ENCODE measurements at regions not wholly inside any gene's neighbourhood (a gene's known extent, or its start where the extent isn't known, plus 50 kb on each side); places are given as distances from the start of the nearest gene placed in this dataset.

DNA sequence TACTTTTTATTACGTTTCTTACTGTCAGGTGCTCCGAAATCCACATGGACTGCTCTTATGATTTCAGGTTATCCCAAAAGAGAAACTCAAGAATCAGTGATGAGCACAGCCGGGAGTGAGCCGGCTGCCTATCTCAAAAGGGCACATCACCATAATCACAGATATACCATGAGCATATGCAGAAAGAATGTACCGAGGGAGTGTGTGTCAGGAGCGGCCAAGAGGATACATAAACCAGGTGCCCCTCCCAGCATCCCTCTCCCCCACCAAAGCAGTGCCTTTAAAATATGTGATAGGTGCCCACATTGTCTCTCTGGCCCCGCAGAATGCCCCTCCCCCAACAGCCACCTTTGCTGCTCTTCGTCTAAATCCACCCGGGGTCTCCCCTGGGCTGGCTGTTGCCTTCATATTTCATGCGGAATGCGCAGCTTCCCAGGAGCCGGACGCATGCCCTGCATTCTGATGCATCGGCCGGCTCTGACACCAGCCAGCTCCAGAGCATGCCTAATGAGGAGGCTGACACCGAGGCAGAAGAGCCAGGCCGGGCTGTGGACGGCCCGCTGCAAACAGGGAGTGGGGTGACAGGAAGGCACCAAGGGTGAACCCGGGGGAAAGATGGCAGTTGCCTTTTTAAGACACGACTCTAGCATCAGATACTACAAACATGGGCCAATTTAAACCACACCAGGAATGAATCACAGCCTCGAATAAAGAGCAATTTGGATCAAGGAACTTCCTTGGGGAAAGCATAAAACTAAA lies 652.3 kb downstream of the BNC2 start:
- Histone ChIP-seq H4K20me1 (replicated peaks; ENCODE audit: control insufficient read depth, insufficient read depth, low read length) (no peaks in the 10 kb centered on the region), H2AFZ (ENCODE audit: low read depth, low read length) (no peak overlapping the region), H3K9me3 (replicated peaks; ENCODE audit: control insufficient read depth, insufficient read depth, low read depth, low read length) (no peaks in the 10 kb centered on the region), H3K27me3 (ENCODE audit: control insufficient read depth in 2 of 2, insufficient read depth in 2 of 2, low read length in 2 of 2) (no peaks in the 10 kb centered on the region), H3K9ac (ENCODE audit: insufficient read depth in 1 of 2, low read depth in 2 of 2, low read length in 2 of 2) (no peak overlapping the region), H3K9me1 (ENCODE audit: control insufficient read depth, insufficient read depth, low read length) (no peaks in the 10 kb centered on the region), H3K79me2 (ENCODE audit: control insufficient read depth, insufficient read depth, low read length) (no peaks in the 10 kb centered on the region), H3K27ac (ENCODE audit: extremely low read depth, low read depth, low read length) (no peak overlapping the region), H3K36me3 (ENCODE audit: control insufficient read depth, insufficient read depth, low read length) (no peaks in the 10 kb centered on the region), H3K4me2 (ENCODE audit: insufficient read depth, low read length) (no peak overlapping the region), H3K4me3 (no peak overlapping the region), H3K4me1 (replicated peaks in 1 of 2; ENCODE audit: control insufficient read depth in 2 of 2, insufficient read depth in 2 of 2, low read length in 2 of 2) (no peaks in the 10 kb centered on the region)
- FAIRE-seq (no peak), ATAC-seq (no peak), DNase-seq (ENCODE audit: extremely low read depth in 1 of 4, low spot score in 3 of 4) (no peak)
- ChIA-PET POLR2A (no interaction called here), CTCF (ENCODE audit: low intra/inter-chr PET ratio) (no interaction called here)
- BruUV-seq (replicated peaks), result no TSS peak
- intact Hi-C loops (cut with micrococcal nuclease), result no loop called here
- in situ Hi-C loops (cut with MboI), result no loop called here
- TF ChIP-seq ZNF766 (CRISPR knock-in tag; conservative IDR thresholded peaks at IDR 0.05) (no peak), HOXB6 (CRISPR knock-in tag; IDR thresholded peaks at IDR 0.05; ENCODE audit: borderline replicate concordance) (no peak), PHB2 (IDR thresholded peaks at IDR 0.05; ENCODE audit: low read depth) (no peak), HNRNPL (IDR thresholded peaks at IDR 0.05; ENCODE audit: low read depth, low read length) (no peak), ZNF778 (CRISPR knock-in tag; IDR thresholded peaks at IDR 0.05) (no peak), THAP7 (CRISPR knock-in tag; IDR thresholded peaks at IDR 0.05) (no peak), ETV1 (tag; conservative IDR thresholded peaks at IDR 0.05; ENCODE audit: low read depth) (no peak)
- 1% methylated on average over 19 of the region's 22 CpGs for WGBS (ENCODE audit: insufficient coverage, low coverage, missing lambda C conversion rate)

Measured in K562 (cell line).